NOMO-1 (cell line): ENCODE measurements at regions not wholly inside any gene's neighbourhood (a gene's known extent, or its start where the extent isn't known, plus 50 kb on each side); places are given as distances from the start of the nearest gene placed in this dataset.
"Not testable (repeated sequence)": the region's sequence is repeated elsewhere in the genome, so short reads cannot be mapped to it uniquely, and the experiment has no call there.

Experiments
- DNase-seq, 2 experiments: peaks; one replicate each; lab custom pipeline; 2025; ENCODE audit not compliant: unreplicated experiment in 2 of 2; lab: John Stamatoyannopoulos, UW

DNA sequence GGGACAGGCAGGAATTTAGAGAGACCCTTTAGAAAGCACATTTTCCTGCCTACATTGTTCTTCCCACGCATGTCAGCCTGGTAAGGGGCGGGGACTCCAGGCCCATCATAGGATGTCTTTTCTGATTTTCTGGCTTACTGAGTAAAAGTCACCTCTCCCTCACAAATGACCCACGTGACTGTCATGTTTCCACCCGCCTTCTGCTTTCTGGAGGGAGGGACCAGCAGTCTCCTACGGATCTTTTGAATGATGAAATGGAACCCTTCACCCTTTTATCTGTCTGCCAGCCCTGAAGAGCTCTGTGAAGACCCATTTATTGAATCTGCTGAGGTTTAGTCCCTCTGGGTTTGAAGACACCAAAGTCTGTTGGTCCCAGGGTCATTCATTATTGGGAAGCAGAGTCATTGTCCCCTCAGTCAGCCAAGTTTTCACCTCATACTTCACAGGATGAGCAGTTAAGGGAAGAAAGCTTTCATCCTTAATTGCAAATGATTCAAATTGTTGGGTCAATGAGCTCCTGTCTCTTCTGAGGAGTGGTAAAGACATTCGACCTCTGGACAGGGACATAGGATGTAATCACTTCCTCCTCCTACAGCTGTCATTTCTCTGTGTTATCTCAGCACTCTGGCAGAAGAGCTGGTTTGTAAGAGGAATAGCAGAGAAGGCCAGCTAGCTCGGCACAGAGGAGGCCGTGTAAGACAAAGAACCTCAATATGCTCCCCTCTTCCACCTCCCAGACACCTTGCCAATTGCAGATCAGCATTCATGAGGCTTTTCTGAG lies 446.1 kb downstream of the HS3ST3B1 start:
- peak in 1 of 2 experiments; percentile 58 for DNase-seq

DNA sequence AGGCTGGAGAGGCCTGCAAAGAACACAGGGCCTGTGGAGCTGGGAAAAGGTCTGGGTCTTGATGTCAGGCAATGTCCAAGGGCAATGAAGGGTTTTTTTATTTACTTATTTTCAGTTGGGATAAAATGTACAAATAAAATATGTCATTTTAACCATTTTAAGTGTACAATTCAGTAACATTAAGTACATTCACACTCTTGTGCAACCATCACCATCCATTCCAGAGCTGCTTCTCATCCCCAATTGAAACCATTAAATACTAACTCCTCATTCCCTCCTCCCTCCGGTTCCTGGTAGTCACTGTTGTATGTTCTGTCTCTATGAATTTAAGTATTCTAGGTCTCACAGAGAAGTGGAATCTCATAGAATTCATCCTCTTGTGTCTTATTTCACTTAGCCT lies 444.7 kb downstream of the HS3ST3B1 start:
- no peak for DNase-seq

DNA sequence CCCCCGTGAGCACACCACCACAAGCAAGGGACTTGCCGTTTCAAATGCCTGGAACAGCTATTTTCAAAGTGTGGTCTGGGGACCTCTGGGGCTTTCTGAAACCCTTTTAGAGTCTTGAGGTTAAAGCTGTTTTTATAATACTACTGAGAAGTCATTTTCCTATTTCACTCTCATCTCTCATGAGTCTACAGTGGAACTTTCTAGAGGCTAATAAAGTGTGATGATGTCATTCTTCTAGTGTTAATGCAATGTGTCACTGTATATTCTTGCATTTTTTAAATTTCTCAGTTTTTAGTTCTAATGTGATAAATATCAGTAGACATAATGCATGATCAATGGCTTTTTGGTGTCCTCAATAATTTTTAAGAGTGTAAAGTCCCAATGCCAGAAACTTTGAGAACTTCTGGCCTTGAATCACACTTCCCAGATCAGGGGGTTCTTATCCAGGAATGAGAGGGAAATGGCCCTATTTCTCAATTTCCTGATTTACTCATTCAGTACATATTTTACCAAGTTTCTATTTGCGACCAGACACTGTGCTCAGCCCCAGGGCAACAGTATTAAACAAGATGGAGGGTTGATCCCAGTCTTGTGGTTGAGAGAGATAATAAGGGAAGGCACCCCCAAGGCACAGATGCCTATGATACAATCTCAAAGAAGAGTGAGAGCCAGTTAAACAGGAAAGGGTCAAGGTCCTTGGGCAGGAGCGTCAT lies 444.0 kb downstream of the HS3ST3B1 start:
- DNase-seq: peak in 1 of 2 experiments; percentile 20

DNA sequence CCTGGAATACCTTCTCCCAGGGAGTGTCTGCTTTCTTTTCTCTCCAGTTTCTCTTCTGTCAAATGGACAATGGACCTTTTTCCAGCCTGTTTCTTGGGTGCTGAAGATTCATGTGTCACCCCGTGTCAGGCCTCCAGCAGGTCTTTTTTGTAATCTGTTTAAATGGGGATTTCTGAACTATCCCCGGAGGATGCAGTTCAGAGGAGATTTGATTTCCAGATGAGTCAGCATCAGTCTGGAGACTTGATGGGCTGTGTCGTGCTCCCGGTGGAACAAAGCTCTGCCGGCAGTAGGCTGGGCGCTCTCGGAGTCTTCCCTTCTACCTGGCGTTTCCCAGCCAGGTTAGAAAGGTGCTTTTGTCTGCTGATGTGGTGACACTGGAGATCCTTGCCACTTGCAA lies 440.6 kb downstream of the HS3ST3B1 start:
- no peak for DNase-seq

DNA sequence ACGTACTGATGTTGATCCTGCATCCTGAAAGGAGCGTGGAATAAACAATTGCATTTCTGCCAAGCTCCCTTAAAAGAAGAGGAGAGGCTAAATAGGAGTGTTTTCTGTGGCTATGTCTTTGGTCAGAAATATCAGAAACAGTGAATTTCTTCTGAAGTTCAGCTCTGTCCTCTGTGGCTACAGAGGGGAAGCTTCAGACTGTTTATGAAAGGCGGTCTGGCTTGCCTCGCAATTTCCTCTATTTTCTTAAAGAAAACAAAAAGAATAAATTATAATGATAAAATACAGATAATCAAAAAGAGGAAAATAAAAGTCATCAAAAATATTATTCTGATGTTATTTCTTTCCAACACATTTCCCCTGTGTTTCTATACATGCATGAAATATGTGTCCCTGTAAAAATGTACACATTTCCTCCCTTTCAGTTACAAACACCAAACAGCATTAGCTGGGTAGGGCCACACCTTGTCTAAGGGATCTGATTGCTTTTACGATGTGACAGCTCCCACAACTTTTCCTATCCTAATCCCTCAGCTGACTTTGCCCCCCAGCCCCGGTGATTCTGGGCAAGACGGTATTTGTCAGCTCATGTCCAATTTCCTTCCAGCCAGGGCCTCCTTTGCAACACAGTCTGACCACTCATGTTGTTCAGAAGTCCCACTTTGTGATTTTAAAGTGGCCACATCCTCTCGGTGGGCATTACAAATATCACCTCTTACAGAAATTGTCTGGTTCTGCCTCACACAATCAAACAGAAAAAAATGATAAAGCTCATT lies 439.0 kb downstream of the HS3ST3B1 start:
- DNase-seq: peak in 1 of 2 experiments; percentile 33

DNA sequence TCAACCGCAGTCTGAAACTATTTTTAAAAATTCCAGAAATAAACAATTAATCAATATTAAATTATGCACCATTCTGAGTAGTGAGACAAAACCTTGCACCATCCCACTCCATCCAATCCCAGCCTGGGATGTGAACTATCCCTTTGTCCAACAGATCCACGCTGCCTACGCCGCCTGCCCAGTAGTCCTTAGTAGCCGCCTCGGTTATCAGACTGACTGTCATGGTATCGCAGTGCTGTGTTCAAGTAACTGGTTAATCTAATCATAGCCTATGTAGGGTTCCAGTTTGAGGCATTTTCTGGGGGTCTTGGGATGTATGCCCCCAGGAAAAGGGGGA lies 437.7 kb downstream of the HS3ST3B1 start:
- DNase-seq: no peak

DNA sequence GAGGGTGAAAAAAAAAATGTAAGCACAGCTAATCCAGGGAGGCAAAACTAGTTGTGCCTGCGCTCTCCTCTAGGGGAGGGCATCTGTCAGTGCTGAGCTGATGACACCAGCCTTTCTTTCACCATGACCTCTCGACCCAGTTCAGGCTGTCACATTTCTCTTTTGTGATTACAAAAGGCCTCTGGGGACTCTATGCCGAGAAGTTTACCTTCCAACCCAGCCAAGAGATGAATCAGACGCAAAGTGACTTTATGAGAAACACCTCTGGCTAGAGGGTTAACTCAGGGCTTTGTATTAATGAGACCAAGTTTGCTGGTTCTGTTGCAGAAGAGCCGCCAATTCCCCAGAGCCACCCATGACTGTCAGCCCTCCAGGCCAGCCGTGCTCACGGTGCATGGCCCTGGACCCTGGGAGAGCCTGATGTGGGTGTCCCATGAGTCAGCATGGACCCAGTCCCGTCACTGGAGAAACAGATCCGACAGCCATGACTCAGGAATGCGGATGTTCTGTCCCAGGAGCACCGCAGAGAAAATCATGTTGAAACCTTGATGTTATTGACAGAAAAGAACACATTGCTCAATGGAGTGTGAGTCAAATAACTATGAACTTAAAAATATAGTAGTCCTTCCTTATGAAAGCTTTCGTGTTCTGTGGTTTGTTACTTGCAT lies 437.2 kb downstream of the HS3ST3B1 start:
- DNase-seq: peak; percentile 65 to 92

DNA sequence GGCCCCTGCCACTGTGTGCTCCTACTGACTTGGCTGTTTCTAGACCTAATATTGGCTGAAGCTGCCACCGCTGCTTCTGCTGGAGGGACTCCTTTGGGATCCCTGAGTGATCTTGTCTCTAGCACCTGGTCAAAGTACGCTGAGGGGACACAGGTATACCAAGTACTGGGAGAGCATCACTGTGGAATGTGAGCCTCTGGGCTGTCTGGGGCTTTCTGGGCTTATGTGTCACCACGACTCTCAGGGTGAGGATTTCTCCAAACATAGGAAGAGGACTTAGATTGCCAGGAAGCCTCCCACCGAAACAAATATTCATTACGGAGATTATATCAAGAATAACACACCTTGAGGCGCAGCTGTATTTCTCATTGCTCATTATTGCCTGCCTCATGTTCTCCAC lies 435.8 kb downstream of the HS3ST3B1 start:
- DNase-seq: no peak

DNA sequence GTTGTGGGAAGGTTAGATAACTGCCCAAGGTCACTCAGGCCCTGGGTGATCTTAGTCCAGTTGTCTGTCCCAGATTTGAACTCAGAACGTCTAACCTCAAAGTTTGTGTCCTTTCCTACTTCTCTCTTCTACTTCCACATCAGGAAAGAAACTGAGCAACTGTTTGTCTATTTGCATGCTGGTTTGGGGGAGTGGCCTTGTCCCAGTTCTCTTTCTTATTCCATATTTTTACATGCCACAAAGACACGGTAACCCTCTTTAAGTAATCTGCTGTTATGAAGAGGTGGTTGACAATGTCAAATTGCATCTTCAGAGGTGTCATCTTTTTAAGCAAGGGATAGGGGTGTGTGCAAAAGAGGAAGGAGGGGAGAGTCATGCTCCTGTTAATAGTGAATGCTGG lies 432.5 kb downstream of the HS3ST3B1 start:
- peak in 1 of 2 experiments; percentile 12 for DNase-seq

DNA sequence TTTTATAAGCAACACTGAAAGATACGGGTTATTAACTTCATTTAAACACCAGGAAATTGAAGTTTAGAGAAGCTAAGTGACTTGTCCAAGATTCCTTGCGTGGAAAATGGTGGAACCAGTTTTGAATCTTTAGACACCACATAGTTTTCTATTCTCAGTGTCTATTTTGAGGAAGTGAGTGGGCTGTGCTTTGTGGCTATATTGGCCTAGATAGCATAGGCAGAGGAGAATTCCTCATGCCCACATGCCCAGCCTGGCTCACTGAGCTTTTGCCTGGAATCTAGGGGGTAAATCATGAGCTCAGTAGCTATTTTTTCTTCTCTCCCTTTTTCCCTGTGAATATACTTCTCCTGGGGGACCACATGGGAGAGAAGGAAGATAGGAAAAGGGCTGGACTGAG lies 431.3 kb downstream of the HS3ST3B1 start:
- no peak for DNase-seq

DNA sequence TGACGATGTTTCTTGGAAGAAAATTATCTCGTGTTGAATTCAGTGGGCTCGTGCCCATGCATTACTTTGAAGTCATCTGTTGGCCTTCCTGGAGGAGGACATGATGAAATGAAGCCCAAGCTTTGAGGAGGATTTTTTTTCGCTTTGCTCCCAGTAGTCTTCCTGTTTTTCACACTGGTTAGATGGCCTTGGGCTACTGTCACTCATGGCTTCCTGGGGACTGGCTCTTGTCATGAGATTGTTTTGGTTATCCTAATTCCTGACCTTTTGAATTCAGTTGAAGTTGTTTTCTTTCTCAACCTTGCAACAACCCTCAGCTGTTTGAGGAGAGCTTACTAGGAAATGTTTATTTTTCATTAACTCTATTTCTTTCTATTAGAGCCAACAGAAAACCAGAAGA lies 430.7 kb downstream of the HS3ST3B1 start:
- DNase-seq: no peak

DNA sequence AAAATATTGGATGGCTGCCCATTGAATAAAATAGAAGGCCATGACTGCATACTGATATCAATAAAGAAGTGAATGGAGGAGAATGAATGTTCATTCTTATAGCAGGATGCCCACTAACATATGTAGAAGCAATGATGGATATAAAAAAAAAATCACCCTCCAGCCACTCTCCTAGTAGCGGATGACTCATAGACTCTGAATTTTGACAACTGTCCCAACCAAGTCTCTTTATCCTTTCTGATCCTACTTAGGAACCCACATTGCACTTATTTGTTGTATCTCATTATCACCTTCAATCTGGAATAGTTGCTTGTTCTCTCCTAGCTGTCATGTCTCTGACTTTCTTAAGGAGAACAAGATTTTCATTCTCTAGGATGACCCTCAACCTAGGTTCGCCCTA lies 429.9 kb downstream of the HS3ST3B1 start:
- no peak for DNase-seq

DNA sequence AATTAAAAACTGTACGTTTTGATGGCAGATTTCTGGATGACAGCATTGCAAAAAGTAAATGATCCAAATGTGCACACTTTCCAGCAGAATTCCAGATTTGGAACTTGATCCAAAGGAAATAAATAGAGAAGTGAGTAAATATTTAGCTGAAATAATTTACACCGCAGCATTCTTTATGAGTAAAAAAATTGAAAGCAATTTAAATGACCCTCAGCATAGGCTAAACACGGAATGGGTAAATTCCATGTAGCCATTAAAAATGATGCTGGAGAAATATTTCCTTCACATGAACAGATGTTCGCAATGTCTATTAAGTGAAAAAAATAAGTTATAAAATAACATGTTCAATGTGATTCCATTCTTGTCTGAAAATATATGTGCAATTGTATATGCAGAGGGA lies 424.8 kb downstream of the HS3ST3B1 start:
- DNase-seq: no peak

DNA sequence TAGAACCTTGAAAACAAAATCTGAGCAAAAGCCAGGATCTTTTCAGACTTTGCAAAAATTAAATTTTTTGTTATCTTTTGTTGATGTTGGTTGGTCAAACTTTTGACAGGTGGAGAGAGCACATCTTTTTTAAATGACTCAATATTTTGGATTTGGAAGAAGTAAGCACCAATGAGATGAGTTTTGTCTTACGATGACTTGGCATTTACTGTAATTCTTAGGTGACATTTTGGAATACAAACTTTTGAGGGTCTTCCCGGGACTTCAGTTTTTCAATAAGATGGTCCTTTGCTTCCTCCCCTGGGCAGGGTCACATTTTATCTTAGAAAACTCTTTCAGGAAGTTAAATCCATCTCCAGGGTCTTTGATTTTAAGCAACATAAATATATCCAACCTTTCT lies 423.9 kb downstream of the HS3ST3B1 start:
- DNase-seq: no peak

DNA sequence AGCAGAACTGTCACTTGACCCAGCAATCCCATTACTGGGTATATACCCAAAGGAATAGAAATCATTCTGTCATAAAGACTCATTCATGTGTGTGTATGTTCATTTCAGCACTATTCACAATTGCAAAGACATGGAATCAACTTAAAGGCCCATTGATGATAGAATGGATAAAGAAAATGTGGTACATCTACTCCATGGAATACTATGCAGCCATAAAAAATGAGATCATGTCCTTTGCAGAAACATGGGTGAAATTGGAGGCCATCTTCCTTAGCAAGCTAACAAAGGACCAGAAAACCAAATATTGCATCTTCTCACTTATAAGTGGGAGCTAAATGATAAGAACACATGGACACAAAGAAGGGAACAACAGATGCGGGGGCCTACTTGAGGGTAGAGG lies 422.5 kb downstream of the HS3ST3B1 start:
- not testable (repeated sequence) for DNase-seq

DNA sequence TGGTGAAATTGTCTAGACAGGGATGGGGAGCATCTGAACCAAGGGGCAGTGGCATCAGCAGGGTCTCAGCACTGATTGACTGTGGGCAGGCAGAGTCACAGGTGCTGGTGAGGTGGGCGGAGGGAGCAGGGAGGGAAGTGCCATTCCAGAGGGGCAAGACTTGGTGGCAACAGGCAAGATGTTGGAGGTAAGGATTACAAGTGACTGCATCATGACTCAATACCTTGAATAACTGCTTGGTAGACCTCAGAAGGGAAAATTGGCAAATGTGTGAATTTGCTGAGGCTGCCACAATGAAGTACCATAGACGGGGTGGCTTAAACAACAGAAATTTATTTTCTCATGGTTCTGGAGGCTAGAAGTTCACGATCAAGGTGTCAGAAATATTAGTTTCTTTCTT lies 419.1 kb downstream of the HS3ST3B1 start:
- DNase-seq: no peak

DNA sequence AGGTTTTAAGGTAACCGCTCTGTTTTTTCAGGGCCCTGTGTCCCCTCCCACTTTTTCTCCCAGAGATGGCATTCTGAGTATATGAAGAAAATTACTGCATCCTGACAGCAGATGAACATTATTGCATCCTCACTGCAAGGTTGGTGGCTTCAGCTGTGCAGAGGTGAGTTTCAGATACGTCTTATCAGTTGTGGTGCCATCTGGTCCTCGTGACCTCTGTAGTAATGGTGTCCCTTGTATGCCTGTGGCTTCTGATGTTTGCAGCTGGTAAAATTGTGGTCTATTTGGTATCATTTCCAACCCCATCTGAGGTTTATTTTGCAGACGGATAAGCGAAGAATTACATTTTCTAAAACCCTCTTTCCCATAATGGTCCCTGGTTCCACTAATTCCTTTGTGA lies 417.0 kb downstream of the HS3ST3B1 start:
- no peak for DNase-seq

DNA sequence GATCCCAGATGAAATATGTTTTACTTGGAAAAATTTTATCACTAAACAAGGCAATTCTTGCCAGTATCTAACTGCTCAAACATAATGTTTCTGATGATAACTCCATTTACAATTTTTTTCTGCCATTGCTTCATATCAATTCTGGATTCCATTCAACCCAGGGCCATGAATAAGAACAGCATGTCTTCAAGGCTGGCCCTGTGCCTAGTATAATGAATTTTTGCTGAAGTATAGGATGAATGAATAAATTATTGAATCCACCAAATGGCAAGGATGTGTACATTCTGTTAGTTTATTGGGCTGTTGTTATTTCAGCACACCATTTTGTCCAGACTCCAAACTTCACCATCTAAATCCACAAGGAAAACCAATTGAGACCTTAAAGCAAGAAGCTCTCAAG lies 414.7 kb downstream of the HS3ST3B1 start:
- DNase-seq: no peak

DNA sequence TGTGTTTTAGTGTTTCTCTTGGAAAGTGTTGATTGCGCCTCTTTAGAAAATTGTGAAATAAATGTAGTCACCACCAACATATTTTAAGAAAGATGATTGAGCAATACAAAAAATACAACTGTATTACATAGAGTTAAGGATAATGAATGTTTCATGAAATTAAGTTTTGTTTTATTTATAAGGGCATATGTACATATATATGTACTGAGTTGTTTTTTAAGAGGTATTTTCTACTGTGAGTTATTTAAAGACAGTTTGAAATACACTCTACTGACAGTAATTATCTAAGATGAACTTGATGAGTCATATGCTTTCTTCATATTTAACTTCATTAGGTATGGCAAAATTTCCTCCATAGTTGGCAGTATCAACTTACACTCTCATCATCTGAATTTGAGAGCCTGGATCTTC lies 411.7 kb downstream of the HS3ST3B1 start:
- DNase-seq: peak; percentile 51 to 95

DNA sequence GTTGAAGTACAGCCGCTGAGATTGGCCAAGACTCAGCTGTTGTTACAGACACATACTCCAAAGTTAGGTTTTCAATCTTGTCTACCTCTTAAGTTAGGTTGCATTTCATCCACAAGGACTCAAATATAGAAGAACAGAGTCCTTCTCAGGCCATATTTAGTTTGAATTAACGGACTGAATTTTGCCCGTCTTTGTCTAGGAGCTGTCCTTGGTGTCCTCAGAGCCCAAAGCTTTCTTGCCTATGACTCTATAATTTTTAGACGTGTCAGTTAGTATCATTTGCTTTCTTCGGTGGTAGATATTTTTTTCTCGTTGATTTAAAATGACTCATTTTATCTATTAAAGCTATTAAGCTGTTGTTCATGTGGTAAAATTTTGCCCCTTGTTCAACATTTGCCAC lies 403.2 kb downstream of the HS3ST3B1 start:
- no peak for DNase-seq

DNA sequence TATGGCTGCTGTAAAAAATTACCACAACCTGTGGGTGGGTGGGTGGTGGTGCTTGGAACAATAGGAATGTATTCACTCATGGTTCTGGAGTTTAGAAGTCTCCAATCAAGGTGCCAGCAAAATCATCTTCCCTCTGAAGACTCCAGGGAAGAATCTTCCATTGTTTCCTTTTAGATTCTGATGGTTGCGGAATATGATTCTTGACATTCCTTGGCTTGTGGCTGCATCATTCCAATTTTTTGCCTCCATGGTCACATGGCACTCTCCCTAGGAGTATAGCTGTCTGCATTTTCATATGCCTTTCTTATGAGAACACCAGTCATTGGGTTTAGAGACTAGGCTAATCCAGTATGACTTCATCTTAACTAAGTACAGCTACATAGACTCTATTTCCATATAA lies 401.0 kb downstream of the HS3ST3B1 start:
- DNase-seq: no peak
